GM12878 (cell line): ENCODE measurements at regions not wholly inside any gene's neighbourhood (a gene's known extent, or its start where the extent isn't known, plus 50 kb on each side); places are given as distances from the start of the nearest gene placed in this dataset.

Experiments
- ATAC-seq: fragments of 200-7000 bp; cut with Tn5 transposase; 3 replicates; pipeline ENCODE4 v1.9.1; 2020; ENCODE audit warnings: mild to moderate bottlenecking, moderate library complexity
- BruUV-seq: library from RNA; stranded (reverse); fragments of 400-500 nt; replicated peaks from 2 replicates; lab custom pipeline; 2021; lab: Mats Ljungman, UMichigan
- CTCF ChIA-PET: fragments of 300-600 bp; sonication (Branson Sonifier 250); formaldehyde crosslinking; extraction: SDS; loops from one replicate; lab custom pipeline; 2021; ENCODE audit warnings: inconsistent platforms; lab: Yijun Ruan, JAX
- POLR2A ChIA-PET: fragments of 350-600 bp; formaldehyde crosslinking; extraction: SDS; loops from one replicate; lab custom pipeline; 2021; ENCODE audit warnings: inconsistent platforms; lab: Charles Lee
- RAD21 ChIA-PET: fragments of 300-600 bp; sonication (Branson Sonifier 250); formaldehyde crosslinking; loops from one replicate; lab custom pipeline; 2023; ENCODE audit warnings: antibody characterized with exemption; ENCODE audit not compliant: unreplicated experiment; lab: Charles Lee
- SMC1A ChIA-PET: fragments of 300-600 bp; sonication (Branson Sonifier 250); formaldehyde crosslinking; loops from one replicate; lab custom pipeline; 2023; ENCODE audit not compliant: unreplicated experiment, uncharacterized antibody; lab: Charles Lee
- DNase-seq: peaks from one replicate; pipeline ENCODE4 v3.0.0-alpha.2; 2011; ENCODE audit warnings: low read depth, low spot score
- FAIRE-seq: peaks from 3 replicates; lab custom pipeline; 2011; peaks lifted over from hg19 to GRCh38; lab: Jason Lieb, UNC
- H2AFZ ChIP-seq: 2 replicates; pipeline ENCODE4 v1.6.0; 2011; ENCODE audit warnings: low read depth, low read length, control low read depth; ENCODE audit not compliant: control insufficient read depth
- H3K27ac ChIP-seq: 2 replicates; pipeline ENCODE4 v1.5.1; 2011; ENCODE audit warnings: control low read depth; ENCODE audit not compliant: control insufficient read depth, insufficient read depth
- H3K27me3 ChIP-seq, 2 experiments: replicated peaks in 1 of 2; 2 replicates each; pipeline versions ENCODE4 v1.6.0 to v1.6.1; 2011; ENCODE audit warnings: low read length in 1 of 2; ENCODE audit not compliant: control insufficient read depth in 2 of 2, insufficient read depth in 2 of 2
- H3K36me3 ChIP-seq, 2 experiments: 2 replicates each; pipeline ENCODE4 v1.5.1; 2011; ENCODE audit warnings: low read length in 1 of 2; ENCODE audit not compliant: control insufficient read depth in 2 of 2, insufficient read depth in 2 of 2
- H3K4me1 ChIP-seq: 2 replicates; pipeline ENCODE4 v1.6.1; 2011; ENCODE audit warnings: mild to moderate bottlenecking, low read length, moderate library complexity, mixed read lengths; ENCODE audit not compliant: control insufficient read depth, insufficient read depth
- H3K4me2 ChIP-seq: 2 replicates; pipeline ENCODE4 v1.6.0; 2011; ENCODE audit warnings: control low read depth; ENCODE audit not compliant: control insufficient read depth, insufficient read depth
- H3K4me3 ChIP-seq: fragments of 200-600 bp; sonication (generic); 2 replicates; pipeline ENCODE4 v1.5.1; 2016
- H3K79me2 ChIP-seq: 2 replicates; pipeline ENCODE4 v1.6.0; 2011; ENCODE audit warnings: low read length; ENCODE audit not compliant: control insufficient read depth, insufficient read depth
- H3K9ac ChIP-seq: 2 replicates; pipeline ENCODE4 v1.8.0; 2011; ENCODE audit warnings: low read length, control low read depth, mixed read lengths; ENCODE audit not compliant: control insufficient read depth, insufficient read depth
- H3K9me3 ChIP-seq: replicated peaks from 3 replicates; pipeline ENCODE4 v1.5.1; 2011; ENCODE audit warnings: mild to moderate bottlenecking, low read length; ENCODE audit not compliant: control insufficient read depth, insufficient read depth
- H4K20me1 ChIP-seq: 2 replicates; pipeline ENCODE4 v1.6.0; 2011; ENCODE audit not compliant: control insufficient read depth, insufficient read depth
- ATF7 ChIP-seq: fragments of 450-650 bp; IDR thresholded peaks from 2 replicates; pipeline ENCODE4 v1.6.1; 2016; ENCODE audit warnings: low read depth, mild to moderate bottlenecking
- BACH1 ChIP-seq: fragments of 450-650 bp; IDR thresholded peaks from 2 replicates; pipeline ENCODE4 v1.6.1; 2017; ENCODE audit warnings: mild to moderate bottlenecking, borderline replicate concordance
- CBFB ChIP-seq: IDR thresholded peaks from 2 replicates; pipeline ENCODE4 v1.6.1; 2016; ENCODE audit warnings: antibody characterized with exemption, low read depth
- KDM1A ChIP-seq: fragments of 200-600 bp; sonication (generic); IDR thresholded peaks from 2 replicates; pipeline ENCODE4 v1.6.1; 2016; ENCODE audit warnings: borderline replicate concordance
- NKRF ChIP-seq: fragments of 450-650 bp; conservative IDR thresholded peaks from 2 replicates; pipeline ENCODE4 v1.6.1; 2017; ENCODE audit warnings: mild to moderate bottlenecking, moderate library complexity
- RAD51 ChIP-seq: fragments of 450-650 bp; IDR thresholded peaks from 2 replicates; pipeline ENCODE4 v1.6.1; 2016; ENCODE audit warnings: moderate library complexity, mild to moderate bottlenecking, inconsistent platforms
- RUNX3 ChIP-seq: IDR thresholded peaks from 2 replicates; pipeline ENCODE4 v1.6.1; 2012; ENCODE audit warnings: low read length, inconsistent platforms
- SMAD5 ChIP-seq: IDR thresholded peaks from 2 replicates; pipeline ENCODE4 v1.6.1; 2016; ENCODE audit warnings: antibody characterized with exemption, low read depth
- SREBF2 ChIP-seq: IDR thresholded peaks from 2 replicates; pipeline ENCODE4 v1.6.1; 2012; ENCODE audit warnings: mild to moderate bottlenecking, low read length
- TAF1 ChIP-seq: IDR thresholded peaks from 2 replicates; pipeline ENCODE4 v1.6.1; 2011; ENCODE audit warnings: mild to moderate bottlenecking, low read depth, low read length, borderline replicate concordance
- ZBTB4 ChIP-seq: fragments of 450-650 bp; formaldehyde crosslinking; IDR thresholded peaks from 2 replicates; pipeline ENCODE4 v1.4.0; 2022; ENCODE audit warnings: mild to moderate bottlenecking, moderate library complexity
- ZNF24 ChIP-seq: fragments of 450-650 bp; IDR thresholded peaks from 2 replicates; pipeline ENCODE4 v1.6.1; 2017; ENCODE audit warnings: antibody characterized with exemption, mild to moderate bottlenecking
- ZNF622 ChIP-seq: fragments of 450-650 bp; IDR thresholded peaks from 2 replicates; pipeline ENCODE4 v1.6.1; 2017; ENCODE audit warnings: mild to moderate bottlenecking, inconsistent platforms
- WGBS: methylation state at CpG from one replicate; pipeline ENCODE4 v1.1.6; 2016; ENCODE audit warnings: low lambda C conversion rate; ENCODE audit not compliant: insufficient replicate concordance, insufficient coverage; ENCODE audit errors: missing lambda C conversion rate; 5-methylcytosine and 5-hydroxymethylcytosine counted together
- in situ Hi-C: fragments of 300-500 bp; cut with MboI; formaldehyde crosslinking; loops from 9 replicates; pipeline ENCODE4 v1.14.3; 2018; ENCODE audit warnings: mixed read lengths
- intact Hi-C: fragments of 100-400 bp; cut with micrococcal nuclease; formaldehyde crosslinking; loops from one replicate; pipeline ENCODE4 v1.14.2; 2022; ENCODE audit not compliant: unreplicated experiment

- no peak overlapping the region for H3K27ac ChIP-seq
- H3K4me1 ChIP-seq, result no peaks in the 10 kb centered on the region
- intact Hi-C loops, result no loop called here
- RAD21 ChIA-PET, result no interaction called here
- SMC1A ChIA-PET, result no interaction called here
- no peak overlapping the region for H2AFZ ChIP-seq
- no peak for TF ChIP-seq ATF7
- no peak for TF ChIP-seq KDM1A
- TF ChIP-seq RAD51, result no peak
- no peak for TF ChIP-seq ZNF622
- no peak for TF ChIP-seq TAF1
- no peak for TF ChIP-seq BACH1
- no peak for TF ChIP-seq NKRF
- no peak for TF ChIP-seq CBFB
- TF ChIP-seq ZNF24, result no peak
- TF ChIP-seq SMAD5, result no peak
- no peak for TF ChIP-seq SREBF2
- TF ChIP-seq RUNX3, result no peak
- no peak for TF ChIP-seq ZBTB4 (CRISPR knock-in tag)
- TF ChIP-seq, all 136 proteins: peak for 0
- ChIA-PET POLR2A (interaction anchor here (1.2 kb wide), 1 partner anchor 8 kb away, joined by 3 read pairs; no protein-coding TSS in a partner anchor), CTCF (interaction anchor here (1.1 to 1.7 kb wide), 3 partner anchors 11 to 242 kb away, joined by 3 to 6 read pairs (median 4); no protein-coding TSS in a partner anchor)
- no peaks in the 10 kb centered on the region for H4K20me1 ChIP-seq
- ATAC-seq, result no peak
- DNase-seq, result no peak
- no peaks in the 10 kb centered on the region; a peak in 1 of 4 replicates for H3K27me3 ChIP-seq
- no peak overlapping the region for H3K4me2 ChIP-seq
- no peaks in the 10 kb centered on the region; the same call in 2 of the 3 replicates for H3K9me3 ChIP-seq
- no peaks in the 10 kb centered on the region for H3K79me2 ChIP-seq
- BruUV-seq, result no TSS peak
- WGBS, result 29% methylated on average over 6 of the region's 6 CpGs
- no peak overlapping the region for H3K4me3 ChIP-seq
- in situ Hi-C loops, result no loop called here
- no peak overlapping the region for H3K9ac ChIP-seq
- no peak for FAIRE-seq
- no peaks in the 10 kb centered on the region for H3K36me3 ChIP-seq
Measured at GRCh38 chr10:78952686-78953085, 116.1 kb upstream of the ZMIZ1 start.
